ENCODE measurements at regions not wholly inside any gene's neighbourhood (a gene's known extent, or its start where the extent isn't known, plus 50 kb on each side); places are given as distances from the start of the nearest gene placed in this dataset.

GRCh38 chr1:218164111-218164929 is 120.8 kb upstream of the RRP15 start:
- no peak for DNase-seq

- no peak for DNase-seq
These were observed 120.0 kb upstream of the RRP15 start for GRCh38 chr1:218164930-218165700.

- DNase-seq = no peak
These were observed 119.4 kb upstream of the RRP15 start for GRCh38 chr1:218165701-218166114.

- DNase-seq = no peak
These were observed 118.7 kb upstream of the RRP15 start for GRCh38 chr1:218166268-218166945.

DNA sequence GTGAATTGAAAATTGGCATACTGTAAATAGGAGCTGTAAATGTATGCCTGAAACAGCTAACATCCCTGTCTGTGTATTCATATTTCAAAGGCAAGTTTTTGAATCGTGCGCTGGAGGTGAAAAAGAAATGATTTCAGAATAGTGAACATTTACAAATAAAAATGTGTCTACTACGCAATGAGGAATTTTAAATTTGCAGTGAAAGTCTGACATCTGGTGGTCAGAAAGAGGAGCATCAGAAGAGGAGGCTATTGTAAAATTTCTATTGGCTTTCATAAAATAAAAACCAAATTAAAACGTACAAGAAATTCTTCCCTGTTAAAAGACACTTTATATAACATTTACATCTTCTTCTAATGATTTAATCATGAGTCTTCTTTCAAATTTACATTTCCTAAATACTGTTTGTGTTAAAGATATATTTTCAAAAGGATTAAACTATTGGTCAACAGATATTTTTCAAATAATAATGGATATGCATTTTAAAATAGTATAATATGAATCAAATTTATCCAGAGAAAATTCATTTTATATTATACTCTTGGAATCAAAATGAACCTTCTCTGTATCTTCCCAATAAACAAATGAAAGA is 113.7 kb upstream of the RRP15 start:
- DNase-seq = no peak

DNA sequence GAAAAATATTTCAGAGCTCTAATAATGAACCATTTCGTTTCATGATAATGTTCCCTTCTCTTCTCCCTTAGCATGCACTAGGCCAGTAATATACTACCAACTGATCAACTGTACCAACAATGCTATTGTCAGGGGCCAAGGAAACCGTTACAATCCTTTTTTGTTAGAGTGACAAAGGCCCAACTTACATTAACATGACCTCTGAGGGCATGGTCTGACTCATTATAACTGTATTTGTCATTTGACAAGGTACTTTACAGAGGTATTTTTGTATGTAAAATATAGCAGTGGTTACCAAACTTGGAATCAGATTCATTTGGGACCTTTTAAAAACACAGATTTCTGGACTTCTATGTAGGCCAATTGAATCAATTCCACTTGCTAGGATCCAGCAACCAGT is 102.6 kb upstream of the RRP15 start:
- no peak for DNase-seq

DNA sequence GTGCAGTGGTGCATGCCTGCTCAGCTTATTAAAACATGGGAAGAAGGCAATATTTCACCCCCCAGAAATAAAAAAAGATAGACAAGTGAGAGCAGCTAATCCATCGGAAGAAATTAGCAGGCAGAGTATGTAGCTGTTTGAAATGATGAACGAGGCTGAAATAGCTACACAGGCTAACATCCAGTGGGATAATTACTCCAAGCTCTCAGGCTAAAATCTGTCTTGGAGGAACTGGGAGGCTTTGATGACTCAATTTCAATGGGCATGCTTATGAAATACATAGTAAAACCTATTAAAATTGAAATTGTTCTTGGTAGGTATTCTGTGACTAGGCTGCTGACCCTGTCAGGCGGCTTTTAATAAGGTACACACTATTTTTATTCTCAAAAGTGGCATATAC is 84.1 kb upstream of the RRP15 start:
- DNase-seq = no peak

DNA sequence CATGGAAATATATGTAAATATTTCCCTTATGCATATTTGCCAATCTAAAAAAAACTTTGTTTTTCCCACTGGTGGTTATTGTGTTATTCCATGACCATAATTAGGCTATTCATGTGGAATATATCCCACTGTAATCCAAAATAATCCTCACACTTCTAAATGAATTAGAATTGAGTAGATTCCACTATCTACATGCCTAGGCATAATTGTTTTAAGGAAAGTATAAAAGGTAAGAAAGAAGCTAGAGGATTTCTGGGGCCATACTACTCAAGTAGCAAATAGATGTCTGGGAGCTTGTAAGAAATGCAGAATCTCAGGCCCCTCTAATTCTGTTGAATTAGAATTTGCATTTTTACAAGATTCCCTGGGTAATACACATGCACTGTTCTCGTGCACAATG is 83.5 kb upstream of the RRP15 start:
- DNase-seq = no peak

- DNase-seq = no peak
These were observed 79.4 kb upstream of the RRP15 start for GRCh38 chr1:218205721-218206120.

DNA sequence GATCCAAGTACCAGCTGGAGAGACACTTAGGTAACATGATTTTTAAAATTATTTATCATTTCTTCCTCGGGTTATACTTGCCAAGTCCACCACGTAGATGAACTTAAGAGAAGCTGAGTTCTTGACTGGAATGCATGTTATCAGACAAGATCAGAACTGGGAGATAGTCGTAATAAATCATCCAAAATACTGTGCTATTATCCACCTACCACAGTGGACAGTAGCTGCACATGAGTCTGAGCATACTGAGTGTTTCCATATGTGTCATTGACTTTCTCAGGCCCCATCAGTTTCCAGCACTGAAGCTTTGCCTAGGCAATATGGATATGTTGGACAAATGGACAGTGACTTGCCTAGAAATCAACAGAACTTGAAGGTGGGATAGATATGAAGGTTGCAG is 77.9 kb upstream of the RRP15 start:
- no peak for DNase-seq

GRCh38 chr1:218209351-218209861 is 75.7 kb upstream of the RRP15 start:
- no peak for DNase-seq

- DNase-seq = no peak
These were observed 73.9 kb upstream of the RRP15 start for GRCh38 chr1:218211241-218211640.

DNA sequence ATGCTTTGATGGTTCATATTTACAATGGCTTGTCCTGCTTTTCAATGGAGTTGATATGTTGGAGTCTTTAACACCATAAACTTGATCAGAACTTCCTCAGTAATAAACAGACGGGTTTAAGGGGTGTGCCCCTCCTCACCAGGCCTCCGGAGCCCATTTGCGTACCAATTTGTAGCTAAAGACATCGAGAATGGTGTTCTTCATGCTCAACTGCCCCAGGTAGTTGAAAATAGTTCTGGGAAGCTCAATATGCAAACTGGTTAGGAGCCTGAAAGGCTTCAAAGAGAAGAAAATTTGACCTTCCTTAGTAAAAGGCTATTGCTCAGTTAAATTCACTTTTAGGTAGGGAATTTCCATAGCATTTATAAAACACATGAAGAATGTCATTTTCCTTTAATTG is 68.1 kb upstream of the RRP15 start:
- DNase-seq = peak; percentile 73

- DNase-seq = no peak
These were observed 65.6 kb upstream of the RRP15 start for GRCh38 chr1:218219460-218219859.

- no peak for DNase-seq
These were observed 61.0 kb upstream of the RRP15 start for GRCh38 chr1:218224101-218224500.

DNA sequence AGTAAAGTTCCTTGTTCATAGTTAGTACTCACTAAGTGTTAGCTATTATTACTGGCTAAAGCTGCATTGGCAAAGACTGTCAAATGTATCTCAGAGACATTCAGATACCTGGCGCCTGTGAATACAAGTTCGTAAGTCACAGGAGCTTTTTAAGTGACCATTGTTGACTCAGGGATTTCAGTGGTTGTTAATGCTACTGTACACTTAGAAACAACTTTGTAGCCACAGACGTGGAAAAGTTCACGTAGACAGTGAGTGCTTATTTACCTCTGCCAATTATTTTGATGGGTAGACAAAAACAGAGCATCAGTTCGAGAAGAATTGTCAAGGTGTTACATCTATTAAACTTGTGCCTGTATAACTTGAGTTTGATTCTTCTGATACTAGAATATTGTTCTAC is 59.1 kb upstream of the RRP15 start:
- no peak for DNase-seq

Measured in NCI-H1048 (cell line).